PC-9 (cell line): ENCODE measurements at regions not wholly inside any gene's neighbourhood (a gene's known extent, or its start where the extent isn't known, plus 50 kb on each side); places are given as distances from the start of the nearest gene placed in this dataset.
"Not testable (repeated sequence)": the region's sequence is repeated elsewhere in the genome, so short reads cannot be mapped to it uniquely, and the experiment has no call there.

Experiments used
- BruUV-seq: library from RNA; stranded (reverse); fragments of 400-500 nt; replicated peaks from 2 replicates; lab custom pipeline; 2021; lab: Mats Ljungman, UMichigan
- CTCF ChIA-PET: fragments of 300-600 bp; sonication (Branson Sonifier 250); formaldehyde crosslinking; loops from one replicate; lab custom pipeline; 2022; ENCODE audit warnings: antibody characterized with exemption; lab: Charles Lee
- POLR2A ChIA-PET: fragments of 300-600 bp; sonication (Branson Sonifier 250); formaldehyde crosslinking; loops from one replicate; lab custom pipeline; 2022; ENCODE audit warnings: antibody characterized with exemption; ENCODE audit not compliant: unreplicated experiment; lab: Charles Lee
- DNase-seq, 2 experiments: peaks; one replicate each; pipeline versions ENCODE4 v3.0.0 to v3.0.0-alpha.2; 2015 to 2022; ENCODE audit warnings: mixed read lengths in 1 of 2
- H2AFZ ChIP-seq: fragments of 200-600 bp; sonication (generic); 2 replicates; pipeline ENCODE4 v1.8.1; 2017; ENCODE audit warnings: antibody characterized with exemption
- H3F3A ChIP-seq: fragments of 200-600 bp; sonication (generic); 2 replicates; pipeline ENCODE4 v1.8.1; 2017; ENCODE audit warnings: antibody characterized with exemption, mild to moderate bottlenecking, low read depth; ENCODE audit not compliant: insufficient read depth
- H3K27ac ChIP-seq: fragments of 200-600 bp; sonication (generic); 2 replicates; pipeline ENCODE4 v1.6.1; 2016; ENCODE audit warnings: mixed run types
- H3K27me3 ChIP-seq: fragments of 200-600 bp; sonication (generic); 2 replicates; pipeline ENCODE4 v1.6.1; 2016; ENCODE audit warnings: low read depth, mixed run types; ENCODE audit not compliant: insufficient read depth
- H3K36me3 ChIP-seq: fragments of 200-600 bp; sonication (generic); 2 replicates; pipeline ENCODE4 v1.6.1; 2016; ENCODE audit warnings: low read depth, mixed run types
- H3K4me1 ChIP-seq: fragments of 200-600 bp; sonication (generic); replicated peaks from 2 replicates; pipeline ENCODE4 v1.6.1; 2016; ENCODE audit warnings: mixed run types; ENCODE audit not compliant: insufficient read depth
- H3K4me2 ChIP-seq: fragments of 200-600 bp; sonication (generic); 2 replicates; pipeline ENCODE4 v1.6.1; 2017; ENCODE audit warnings: mixed run types
- H3K4me3 ChIP-seq: fragments of 200-600 bp; sonication (generic); 2 replicates; pipeline ENCODE4 v1.6.1; 2016; ENCODE audit warnings: mixed run types
- H3K79me2 ChIP-seq: fragments of 200-600 bp; sonication (generic); 2 replicates; pipeline ENCODE4 v1.6.1; 2017; ENCODE audit warnings: low read depth, mixed run types
- H3K9me2 ChIP-seq: fragments of 200-600 bp; sonication (generic); 2 replicates; pipeline ENCODE4 v1.8.1; 2017; ENCODE audit warnings: mild to moderate bottlenecking; ENCODE audit not compliant: insufficient read depth
- H3K9me3 ChIP-seq: fragments of 200-600 bp; sonication (generic); 2 replicates; pipeline ENCODE4 v1.8.1; 2016; ENCODE audit warnings: low read depth; ENCODE audit not compliant: insufficient read depth
- H4K20me1 ChIP-seq: fragments of 200-600 bp; sonication (generic); 2 replicates; pipeline ENCODE4 v1.8.1; 2017; ENCODE audit not compliant: insufficient read depth
- EZH2 ChIP-seq: fragments of 200-600 bp; sonication (generic); IDR thresholded peaks from 2 replicates; pipeline ENCODE4 v1.8.0; 2017; ENCODE audit warnings: antibody characterized with exemption, low read depth
- intact Hi-C: fragments of 100-400 bp; cut with micrococcal nuclease; formaldehyde crosslinking; loops from one replicate; pipeline ENCODE4 v1.10.0; 2022; ENCODE audit not compliant: unreplicated experiment
- TF ChIP-seq, protein P1 (sequence below): fragments of 200-600 bp; sonication (generic); conservative IDR thresholded peaks from 2 replicates; pipeline ENCODE4 v1.6.1; 2017; ENCODE audit warnings: mixed run types, antibody characterized with exemption, mild to moderate bottlenecking, moderate library complexity

DNA sequence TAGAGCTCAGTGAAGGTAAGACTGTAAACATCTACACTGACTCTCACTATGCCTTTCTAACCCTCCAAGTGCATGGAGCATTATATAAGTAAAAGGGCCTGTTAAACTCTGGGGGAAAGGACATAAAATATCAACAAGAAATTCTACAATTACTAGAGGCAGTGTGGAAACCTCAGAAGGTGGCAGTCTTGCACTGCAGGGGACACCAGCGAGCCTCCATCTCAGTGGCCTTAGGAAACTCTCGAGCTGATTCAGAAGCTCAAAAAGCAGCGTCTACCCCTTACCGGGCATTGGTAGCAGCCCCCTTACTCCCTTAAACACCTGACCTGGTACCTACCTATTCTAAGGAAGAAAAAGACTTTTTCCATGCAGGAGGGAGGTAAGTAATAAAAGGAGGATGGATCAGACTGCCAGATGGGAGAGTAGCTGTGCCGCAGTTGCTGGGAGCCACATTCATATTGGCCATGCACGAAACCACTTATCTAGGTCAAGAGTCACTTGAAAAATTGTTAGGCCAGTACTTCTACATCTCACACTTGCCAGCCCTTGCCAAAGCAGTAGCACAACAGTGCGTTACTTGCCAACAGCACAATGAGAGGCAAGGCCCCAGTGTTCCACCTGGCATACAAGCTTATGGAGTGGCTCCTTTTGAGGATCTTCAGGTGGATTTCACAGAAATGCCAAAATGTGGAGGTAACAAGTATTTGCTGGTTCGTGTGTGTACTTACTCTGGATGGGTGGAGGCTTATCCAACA lies 258.8 kb upstream of the PRKX start:
- H3K9me3 ChIP-seq, BruUV-seq, DNase-seq, intact Hi-C loops, H3K9me2 ChIP-seq, CTCF ChIA-PET, H3K79me2 ChIP-seq, H3K4me1 ChIP-seq, H3K4me3 ChIP-seq, H3K4me2 ChIP-seq, H4K20me1 ChIP-seq, H2AFZ ChIP-seq, H3K27ac ChIP-seq, POLR2A ChIA-PET, H3K36me3 ChIP-seq, H3K27me3 ChIP-seq, H3F3A ChIP-seq: not testable (repeated sequence)
- TF ChIP-seq, protein P1, sequence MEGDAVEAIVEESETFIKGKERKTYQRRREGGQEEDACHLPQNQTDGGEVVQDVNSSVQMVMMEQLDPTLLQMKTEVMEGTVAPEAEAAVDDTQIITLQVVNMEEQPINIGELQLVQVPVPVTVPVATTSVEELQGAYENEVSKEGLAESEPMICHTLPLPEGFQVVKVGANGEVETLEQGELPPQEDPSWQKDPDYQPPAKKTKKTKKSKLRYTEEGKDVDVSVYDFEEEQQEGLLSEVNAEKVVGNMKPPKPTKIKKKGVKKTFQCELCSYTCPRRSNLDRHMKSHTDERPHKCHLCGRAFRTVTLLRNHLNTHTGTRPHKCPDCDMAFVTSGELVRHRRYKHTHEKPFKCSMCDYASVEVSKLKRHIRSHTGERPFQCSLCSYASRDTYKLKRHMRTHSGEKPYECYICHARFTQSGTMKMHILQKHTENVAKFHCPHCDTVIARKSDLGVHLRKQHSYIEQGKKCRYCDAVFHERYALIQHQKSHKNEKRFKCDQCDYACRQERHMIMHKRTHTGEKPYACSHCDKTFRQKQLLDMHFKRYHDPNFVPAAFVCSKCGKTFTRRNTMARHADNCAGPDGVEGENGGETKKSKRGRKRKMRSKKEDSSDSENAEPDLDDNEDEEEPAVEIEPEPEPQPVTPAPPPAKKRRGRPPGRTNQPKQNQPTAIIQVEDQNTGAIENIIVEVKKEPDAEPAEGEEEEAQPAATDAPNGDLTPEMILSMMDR, result peak; percentile 38

DNA sequence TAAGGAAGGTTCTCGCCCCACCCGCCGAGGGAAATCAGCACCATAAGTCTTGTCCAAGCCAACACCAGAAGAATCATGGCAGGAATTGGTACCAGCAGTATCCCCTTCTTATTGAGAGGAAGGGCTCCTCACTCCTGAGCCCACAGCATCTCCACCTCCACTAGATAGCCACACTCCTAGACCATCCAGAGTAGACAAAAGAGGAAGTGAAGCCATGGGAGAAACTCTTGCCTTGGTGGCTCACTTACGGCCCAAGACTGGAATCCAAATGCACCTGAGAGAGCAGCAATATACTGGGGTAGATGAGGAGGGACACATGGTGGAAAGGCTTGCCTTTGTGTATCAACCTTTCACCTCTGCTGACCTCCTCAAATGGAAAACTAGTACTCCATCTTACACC lies 255.3 kb upstream of the PRKX start:
- BruUV-seq, result no TSS peak
- Histone ChIP-seq H4K20me1 (no peaks in the 10 kb centered on the region), H3F3A (no peaks in the 10 kb centered on the region), H3K79me2 (no peaks in the 10 kb centered on the region), H3K9me2 (no peaks in the 10 kb centered on the region), H3K4me1 (no peaks in the 10 kb centered on the region), H3K27me3 (no peaks in the 10 kb centered on the region), H3K4me3 (no peak overlapping the region), H3K9me3 (no peaks in the 10 kb centered on the region), H3K27ac (no peak overlapping the region), H3K4me2 (no peak overlapping the region), H2AFZ (no peak overlapping the region), H3K36me3 (no peaks in the 10 kb centered on the region)
- CTCF ChIA-PET, result no interaction called here
- intact Hi-C loops, result no loop called here
- POLR2A ChIA-PET, result no interaction called here
- TF ChIP-seq EZH2, result no peak
- TF ChIP-seq, protein P1, result no peak
- no peak for DNase-seq

DNA sequence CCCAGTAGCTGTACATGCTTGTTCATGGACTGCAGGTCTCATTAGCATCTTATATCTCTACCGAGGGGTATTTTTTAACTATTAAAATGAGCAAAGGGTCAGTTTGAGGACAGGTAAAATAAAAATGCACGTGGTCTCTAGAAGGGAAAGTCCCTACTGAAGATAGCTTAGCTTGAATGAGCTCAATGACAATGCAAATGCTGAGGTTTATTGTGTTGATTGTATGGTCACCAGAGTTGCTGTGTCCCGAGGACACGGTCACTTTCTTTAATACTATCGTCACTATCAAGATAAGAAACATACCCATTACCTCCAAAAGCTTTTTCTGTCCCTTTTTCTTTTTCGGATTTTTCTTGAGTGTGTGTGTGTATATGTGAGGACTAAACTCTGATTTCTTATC lies 250.5 kb upstream of the PRKX start:
- Histone ChIP-seq H4K20me1 (no peaks in the 10 kb centered on the region), H3K4me3 (no peak overlapping the region), H3K27me3 (no peaks in the 10 kb centered on the region), H3K9me2 (no peaks in the 10 kb centered on the region), H3K4me2 (no peak overlapping the region), H3K4me1 (peaks cover 12% of the 10 kb centered on the region), H3K27ac (no peak overlapping the region), H2AFZ (no peak overlapping the region), H3F3A (no peaks in the 10 kb centered on the region), H3K9me3 (no peaks in the 10 kb centered on the region), H3K36me3 (no peaks in the 10 kb centered on the region), H3K79me2 (no peaks in the 10 kb centered on the region)
- ChIA-PET CTCF (no interaction called here), POLR2A (no interaction called here)
- TF ChIP-seq EZH2, result no peak
- TF ChIP-seq, protein P1, result no peak
- BruUV-seq, result no TSS peak
- DNase-seq, result no peak
- intact Hi-C loops, result loop anchor here (5.0 kb wide), 2 partner anchors 298 to 1148 kb away; no protein-coding TSS in a partner anchor
